Esophagus squamous epithelium (tissue), 4 donors: ENCODE measurements at regions not wholly inside any gene's neighbourhood (a gene's known extent, or its start where the extent isn't known, plus 50 kb on each side); places are given as distances from the start of the nearest gene placed in this dataset.

ENCODE experiments used
- POLR2A ChIP-seq, 4 donors: fragments of 450-650 bp; IDR thresholded peaks; one replicate each; pipeline ENCODE4 v1.6.1; 2017; ENCODE audit warnings: antibody characterized with exemption in 4 of 4, mild to moderate bottlenecking in 4 of 4, moderate library complexity in 3 of 4
- TF ChIP-seq, protein P1 (sequence below), 6 experiments: fragments of 450-650 bp in 4 of 6; fragments of 200-600 bp in 2 of 6; sonication (generic) in 2 of 6; IDR thresholded peaks; one replicate each; pipeline ENCODE4 v1.5.1; 2016 to 2019; ENCODE audit warnings: antibody characterized with exemption in 6 of 6, mild to moderate bottlenecking in 4 of 6, moderate library complexity in 4 of 6

GRCh38 chr11:11170352-11171084, 182.5 kb downstream of the CSNK2A3 start:
- TF ChIP-seq, protein P1, sequence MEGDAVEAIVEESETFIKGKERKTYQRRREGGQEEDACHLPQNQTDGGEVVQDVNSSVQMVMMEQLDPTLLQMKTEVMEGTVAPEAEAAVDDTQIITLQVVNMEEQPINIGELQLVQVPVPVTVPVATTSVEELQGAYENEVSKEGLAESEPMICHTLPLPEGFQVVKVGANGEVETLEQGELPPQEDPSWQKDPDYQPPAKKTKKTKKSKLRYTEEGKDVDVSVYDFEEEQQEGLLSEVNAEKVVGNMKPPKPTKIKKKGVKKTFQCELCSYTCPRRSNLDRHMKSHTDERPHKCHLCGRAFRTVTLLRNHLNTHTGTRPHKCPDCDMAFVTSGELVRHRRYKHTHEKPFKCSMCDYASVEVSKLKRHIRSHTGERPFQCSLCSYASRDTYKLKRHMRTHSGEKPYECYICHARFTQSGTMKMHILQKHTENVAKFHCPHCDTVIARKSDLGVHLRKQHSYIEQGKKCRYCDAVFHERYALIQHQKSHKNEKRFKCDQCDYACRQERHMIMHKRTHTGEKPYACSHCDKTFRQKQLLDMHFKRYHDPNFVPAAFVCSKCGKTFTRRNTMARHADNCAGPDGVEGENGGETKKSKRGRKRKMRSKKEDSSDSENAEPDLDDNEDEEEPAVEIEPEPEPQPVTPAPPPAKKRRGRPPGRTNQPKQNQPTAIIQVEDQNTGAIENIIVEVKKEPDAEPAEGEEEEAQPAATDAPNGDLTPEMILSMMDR (IDR thresholded peaks at IDR 0.05) = no peak
- TF ChIP-seq POLR2A (IDR thresholded peaks at IDR 0.05) = no peak
